GM19328 (cell line): ENCODE measurements at regions not wholly inside any gene's neighbourhood (a gene's known extent, or its start where the extent isn't known, plus 50 kb on each side); places are given as distances from the start of the nearest gene placed in this dataset.

ENCODE experiments used
- ATAC-seq: cut with Tn5 transposase; IDR thresholded peaks from one replicate; pipeline ENCODE4 v1.9.1; 2021; ENCODE audit warnings: mild to moderate bottlenecking, moderate library complexity; ENCODE audit not compliant: unreplicated experiment

GRCh38 chr7:34457329-34457728 lies 200.7 kb upstream of the NPSR1 start:
- no peak for ATAC-seq

- ATAC-seq, result no peak
Measured at GRCh38 chr7:34463830-34464229, 194.2 kb upstream of the NPSR1 start.

- ATAC-seq, result no peak
Measured at GRCh38 chr7:34471844-34472243, 186.2 kb upstream of the NPSR1 start.

DNA sequence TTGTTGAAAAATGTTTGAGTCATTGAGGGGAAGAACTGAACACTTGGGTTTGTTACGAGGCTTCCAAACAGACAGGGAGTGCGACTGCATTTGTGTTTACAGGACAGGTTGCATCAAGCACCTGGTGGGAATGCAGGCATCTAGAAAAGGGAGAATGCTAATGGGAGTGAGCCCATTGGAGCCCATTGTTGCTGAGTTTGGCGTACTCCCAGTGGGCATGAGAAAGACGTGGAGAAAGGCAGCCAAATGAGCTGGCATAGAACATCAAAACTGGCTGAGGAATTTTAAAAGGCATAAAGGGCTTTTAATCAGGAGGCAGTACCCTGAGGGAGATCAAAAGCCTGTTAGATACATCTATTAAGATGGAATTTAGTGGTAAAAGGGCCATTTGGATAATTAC lies 171.6 kb upstream of the NPSR1 start:
- no peak for ATAC-seq

- no peak for ATAC-seq
Measured at GRCh38 chr7:34487391-34488115, 170.5 kb upstream of the NPSR1 start.

GRCh38 chr7:34488766-34489165 lies 169.3 kb upstream of the NPSR1 start:
- ATAC-seq, result no peak

GRCh38 chr7:34491899-34492298 lies 166.1 kb upstream of the NPSR1 start:
- ATAC-seq, result no peak

DNA sequence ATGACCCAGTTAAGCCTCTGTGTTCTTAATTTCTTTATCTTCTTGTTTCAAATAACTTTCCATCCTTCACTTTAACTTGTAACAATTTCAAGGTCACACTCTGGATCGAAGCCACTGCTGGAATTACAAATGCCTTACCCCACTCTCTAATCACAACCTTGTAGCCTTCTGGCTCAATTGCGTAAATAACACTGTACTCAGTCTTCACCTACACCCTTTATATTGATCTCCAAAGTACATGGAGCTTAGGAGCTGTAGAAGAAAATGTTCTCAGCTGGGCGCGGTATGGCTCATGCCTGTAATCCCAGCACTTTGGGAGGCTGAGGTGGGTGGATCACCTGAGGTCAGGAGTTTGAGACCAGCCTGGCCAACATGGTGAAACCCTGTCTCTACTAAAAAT lies 164.3 kb upstream of the NPSR1 start:
- ATAC-seq, result no peak

DNA sequence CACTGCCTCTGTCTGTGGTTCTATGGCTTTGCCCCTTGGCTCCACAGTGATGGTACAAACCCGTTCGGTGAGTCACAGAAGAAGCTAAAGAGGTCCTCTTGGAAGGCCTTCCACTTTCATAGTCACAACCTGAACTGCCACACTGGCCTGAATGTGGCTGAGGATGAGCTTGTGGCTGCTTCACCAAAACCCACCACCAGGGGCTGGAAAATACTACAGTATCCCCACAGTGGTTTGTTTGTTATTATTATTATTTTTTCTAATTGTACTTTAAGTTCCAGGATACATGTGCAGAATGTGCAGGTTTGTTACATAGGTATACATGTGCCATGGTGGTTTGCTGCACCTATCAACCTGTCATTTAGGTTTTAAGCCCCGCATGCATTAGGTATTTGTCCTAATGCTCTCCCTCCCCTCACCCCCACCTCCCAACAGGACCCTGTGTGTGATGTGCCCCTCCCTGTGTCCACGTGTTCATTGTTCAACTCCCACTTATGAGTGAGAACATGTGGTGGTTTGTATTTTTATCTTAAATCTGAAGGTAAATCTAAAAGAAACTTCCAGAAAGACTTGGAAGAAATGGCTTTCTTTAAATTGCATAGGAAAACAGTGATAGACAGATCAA lies 160.8 kb upstream of the NPSR1 start:
- ATAC-seq, result no peak

DNA sequence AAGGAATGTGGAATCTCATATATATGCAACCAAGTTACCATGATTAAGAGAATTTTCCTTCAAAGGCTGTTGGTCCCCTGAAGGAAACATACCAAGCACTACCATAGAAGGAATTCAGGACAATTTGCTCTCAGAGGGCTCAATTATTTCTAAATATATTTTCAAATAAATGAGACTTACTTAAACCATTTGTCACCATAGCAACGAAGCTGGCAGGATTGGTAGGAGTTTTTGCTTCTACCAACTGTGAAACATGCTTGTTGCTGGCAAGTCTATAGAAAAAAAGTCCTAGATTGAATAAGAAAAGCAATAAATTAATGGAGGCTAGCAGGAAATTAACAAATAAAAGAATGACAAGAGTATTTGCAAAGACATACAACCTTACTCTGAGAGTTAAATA lies 156.9 kb upstream of the NPSR1 start:
- no peak for ATAC-seq

DNA sequence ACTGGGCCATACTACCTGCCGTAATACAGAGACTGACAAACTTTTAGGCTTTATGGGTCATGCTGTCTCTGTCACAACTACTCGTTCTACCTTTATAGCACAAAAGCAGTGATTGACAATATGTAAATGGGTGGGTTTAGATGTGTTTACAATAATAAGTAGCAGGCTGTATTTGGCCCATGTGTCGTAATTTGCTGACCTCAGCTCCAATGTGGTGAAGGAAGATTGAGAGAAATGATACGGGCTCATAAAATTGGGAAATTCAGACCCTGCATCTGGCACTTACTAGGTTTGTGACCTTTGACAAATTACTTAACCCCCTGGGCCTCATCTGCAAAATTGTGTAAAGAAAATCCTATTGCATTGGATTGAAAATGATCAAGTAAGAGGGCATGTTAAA lies 150.8 kb upstream of the NPSR1 start:
- no peak for ATAC-seq

DNA sequence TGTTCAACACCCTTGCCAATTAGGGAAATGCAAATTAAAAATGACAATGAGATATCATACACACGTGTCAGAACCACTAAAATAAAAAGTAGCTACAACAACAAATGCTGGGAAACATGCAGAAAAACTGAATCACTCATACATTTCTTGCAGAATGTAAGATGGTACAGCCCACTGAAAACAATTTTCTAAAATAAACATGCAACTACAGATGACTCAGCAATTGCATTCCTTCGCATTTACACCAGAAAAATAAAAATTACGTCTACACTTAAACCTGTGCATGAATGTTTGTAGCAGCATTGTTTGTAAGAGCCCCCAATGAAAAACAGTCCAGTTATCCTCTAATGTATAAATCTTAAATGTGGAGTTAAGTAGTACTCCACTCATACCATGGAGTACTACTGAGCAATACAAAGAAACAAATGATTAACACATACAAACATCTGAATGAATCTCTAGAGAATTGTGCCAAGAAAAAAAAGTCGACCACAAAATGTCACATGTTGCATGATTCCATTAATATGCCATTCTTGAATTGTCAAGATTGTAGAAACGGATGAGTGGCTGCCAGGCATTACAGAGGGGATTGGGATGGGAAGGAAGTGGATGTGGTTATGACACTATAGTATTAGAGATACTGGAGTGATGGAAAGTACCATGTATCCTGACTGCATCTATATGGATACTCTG lies 134.6 kb upstream of the NPSR1 start:
- no peak for ATAC-seq

DNA sequence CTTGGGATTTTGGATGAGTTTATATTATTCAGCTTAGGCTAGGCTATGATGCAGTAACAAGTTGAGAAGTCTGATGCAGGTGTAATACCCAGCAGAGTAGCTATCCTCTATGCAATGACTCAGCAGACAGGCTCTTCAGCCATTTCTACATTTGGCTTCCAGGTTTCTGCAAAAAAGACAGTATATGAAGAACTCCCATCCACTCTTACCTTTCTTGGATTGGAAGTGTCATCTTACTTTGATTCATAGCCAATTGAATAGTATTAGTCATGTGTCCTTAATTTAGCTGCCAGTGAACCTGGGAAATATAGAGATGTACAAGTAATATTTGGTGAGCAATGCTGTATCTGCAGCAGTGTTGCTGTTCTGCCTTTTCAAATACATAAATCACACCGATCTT lies 127.8 kb upstream of the NPSR1 start:
- ATAC-seq, result no peak

DNA sequence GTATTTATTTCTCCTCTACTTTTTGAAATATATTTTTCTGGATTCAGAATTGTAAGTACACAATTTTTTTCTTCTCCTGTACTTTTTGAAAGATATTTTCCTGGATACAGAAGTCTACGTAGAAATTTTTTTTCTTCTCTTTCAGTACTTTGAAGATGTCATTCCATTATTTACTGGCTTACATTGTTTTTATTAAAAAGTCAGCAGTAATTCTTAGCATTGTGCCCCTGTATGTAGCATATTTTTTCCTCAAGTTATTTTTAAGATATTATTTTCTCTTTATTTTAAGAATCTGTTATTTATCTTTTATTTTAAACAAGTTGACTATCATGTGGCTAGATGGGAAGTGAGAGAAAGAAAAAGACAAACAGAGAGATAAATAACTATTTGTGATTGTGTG lies 119.0 kb upstream of the NPSR1 start:
- no peak for ATAC-seq

DNA sequence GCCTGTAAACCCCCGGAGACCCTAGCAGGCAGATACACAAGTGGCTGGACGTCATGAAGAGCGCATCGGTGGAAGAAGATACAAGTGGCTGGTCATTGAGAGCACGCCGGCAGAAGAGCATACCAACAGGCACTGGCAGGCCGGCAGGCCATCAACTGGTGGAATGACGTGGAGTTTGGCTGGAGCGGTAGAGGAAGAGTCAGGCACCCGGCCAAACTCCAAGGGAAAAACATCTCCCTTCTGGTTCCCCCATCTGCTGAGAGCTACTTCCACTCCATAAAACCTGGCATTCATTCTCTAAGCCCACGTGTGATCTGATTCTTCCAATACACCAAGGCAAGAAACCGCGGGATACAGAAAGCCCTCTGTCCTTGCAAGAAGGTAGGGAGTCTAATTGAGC lies 113.4 kb upstream of the NPSR1 start:
- no peak for ATAC-seq

DNA sequence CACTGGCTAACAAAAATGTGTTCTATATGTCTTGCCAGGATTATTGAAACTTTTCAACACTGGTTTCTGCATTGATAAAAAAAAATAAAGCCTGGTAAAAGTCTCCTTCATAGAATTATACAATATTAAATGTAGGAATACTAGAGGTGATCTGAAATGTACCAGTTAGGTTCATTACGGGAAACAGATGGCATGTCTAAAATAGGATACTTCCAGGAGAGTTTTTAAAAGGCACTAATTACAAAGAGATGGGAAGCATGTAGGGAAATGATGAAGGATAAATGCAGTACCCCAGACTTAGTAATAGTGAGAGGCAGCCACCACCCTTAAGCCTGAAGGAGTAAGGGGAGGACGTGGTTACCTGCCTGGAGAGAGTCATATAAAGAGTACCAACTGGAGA lies 107.0 kb upstream of the NPSR1 start:
- no peak for ATAC-seq

GRCh38 chr7:34552502-34552901 lies 105.5 kb upstream of the NPSR1 start:
- ATAC-seq, result no peak

- no peak for ATAC-seq
Measured at GRCh38 chr7:34558022-34558421, 100.0 kb upstream of the NPSR1 start.

DNA sequence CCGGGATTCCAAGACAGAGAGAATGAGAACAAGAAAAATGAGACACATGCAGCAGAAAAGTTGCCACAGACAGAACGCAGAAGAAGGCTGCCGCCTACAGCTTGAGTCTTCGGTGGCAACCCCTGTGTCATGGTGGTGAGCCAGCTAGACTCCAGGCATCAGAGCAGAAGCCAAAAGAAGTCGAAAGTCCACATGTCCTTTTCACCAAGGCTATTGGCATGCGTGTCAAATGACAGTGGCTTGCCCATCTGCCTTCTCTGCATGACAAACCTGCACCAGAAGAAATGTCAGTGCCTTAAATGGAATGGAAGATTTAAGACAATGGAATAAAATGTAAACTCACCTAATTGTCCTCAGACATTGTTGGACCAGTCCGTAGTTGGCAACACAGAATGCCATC lies 93.9 kb upstream of the NPSR1 start:
- no peak for ATAC-seq

GRCh38 chr7:34567906-34568305 lies 90.1 kb upstream of the NPSR1 start:
- no peak for ATAC-seq

GRCh38 chr7:34569975-34570699 lies 87.9 kb upstream of the NPSR1 start:
- no peak for ATAC-seq

DNA sequence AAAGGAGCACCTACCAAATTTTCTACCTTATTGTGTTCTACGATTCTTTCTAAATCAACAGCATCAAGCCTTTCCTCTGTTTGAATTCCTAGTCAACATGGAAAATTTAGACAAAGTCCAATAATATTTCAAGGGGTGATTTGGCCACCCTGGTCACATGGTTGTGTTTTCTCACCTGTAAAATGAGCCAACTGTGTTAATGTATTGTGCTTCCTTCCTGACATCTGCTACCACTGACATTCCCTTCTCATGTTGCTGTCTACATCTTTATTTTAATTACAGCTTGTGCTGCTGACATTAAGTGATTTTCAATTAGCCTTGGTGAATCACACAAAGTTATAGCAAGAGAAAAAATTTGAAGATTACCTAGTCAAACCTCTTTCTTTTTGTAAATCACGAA lies 83.0 kb upstream of the NPSR1 start:
- no peak for ATAC-seq
